ENCODE measurements at regions not wholly inside any gene's neighbourhood (a gene's known extent, or its start where the extent isn't known, plus 50 kb on each side); places are given as distances from the start of the nearest gene placed in this dataset.

DNA sequence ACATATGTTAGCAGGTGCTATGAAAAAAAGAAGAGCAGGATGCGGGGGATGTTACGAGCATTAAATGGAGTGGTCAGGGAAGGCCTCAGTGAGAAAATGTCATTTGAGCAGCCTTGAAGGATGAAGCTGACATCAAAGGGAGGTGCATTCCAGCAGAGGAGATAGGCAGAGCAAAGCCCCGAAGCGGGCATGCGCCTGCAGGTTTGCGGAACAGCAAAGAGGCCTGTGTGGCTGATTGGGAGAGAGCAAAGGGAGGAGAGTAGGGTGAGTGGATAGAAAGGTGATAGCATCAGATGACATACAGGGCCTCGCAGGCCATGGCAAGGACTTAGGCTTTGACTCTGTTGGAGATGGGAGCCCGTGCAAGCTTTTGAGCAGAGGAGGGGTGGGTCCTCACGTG, 95.4 kb upstream of the GPR50 start:
- H2BK15ac ChIP-seq (ENCODE audit: low read depth, low read length): no peak overlapping the region
- DNase-seq: no peak

More for the DNA sequence above, 95.4 kb upstream of the GPR50 start:
- Mint-ChIP-seq H3K36me3 (ENCODE audit: insufficient read depth in 1 of 3, low read depth in 3 of 3) (no peaks in the 10 kb centered on the region; a peak in 2 of 7 replicates), H3K4me1 (peaks cover 4 to 12% of the 10 kb centered on the region in 2 experiments; a peak in 3 of 4 replicates), H3K27me3 (ENCODE audit: low read depth) (peaks cover 38% of the 10 kb centered on the region), H3K9me3 (peaks cover 51 to 57% of the 10 kb centered on the region in 2 experiments), H3K4me3 (no peak overlapping the region), H3K27ac (no peak overlapping the region)
- WGBS (ENCODE audit: extremely low coverage, insufficient read length, low lambda C conversion rate): no CpG with 5 or more reads among the region's 9 CpGs
- Histone ChIP-seq H3K9me3 (ENCODE audit: control insufficient read depth, low read depth, low read length) (no peaks in the 10 kb centered on the region), H3K27me3 (ENCODE audit: insufficient read depth, low read length) (no peaks in the 10 kb centered on the region; the same call in 1 of the 2 replicates), H3K14ac (ENCODE audit: insufficient read depth, low read length) (no peak overlapping the region), H3K18ac (ENCODE audit: insufficient read length, low read depth, low read length) (no peak overlapping the region), H3K79me2 (ENCODE audit: insufficient read depth, low read length) (no peaks in the 10 kb centered on the region), H4K91ac (ENCODE audit: insufficient read length, low read depth, low read length) (no peak overlapping the region), H3K4ac (ENCODE audit: low read depth, low read length) (no peak overlapping the region), H4K8ac (replicated peaks; ENCODE audit: insufficient read length, low read depth, low read length) (no peak overlapping the region), H4K20me1 (ENCODE audit: control insufficient read depth, insufficient read depth, insufficient read length) (no peaks in the 10 kb centered on the region), H3K9ac (ENCODE audit: extremely low read depth, insufficient read length, low read length) (no peak overlapping the region), H3K23me2 (ENCODE audit: insufficient read length, low read depth, low read length, poor library complexity, severe bottlenecking) (no peaks in the 10 kb centered on the region), H3K4me2 (ENCODE audit: insufficient read depth, insufficient read length, low read length) (no peak overlapping the region), H2BK5ac (ENCODE audit: insufficient read length, low read length) (no peak overlapping the region), H2AFZ (ENCODE audit: low read length) (no peak overlapping the region), H2BK20ac (ENCODE audit: low read depth, low read length, poor library complexity, severe bottlenecking) (no peak overlapping the region), H3K79me1 (ENCODE audit: insufficient read depth, low read depth, low read length, poor library complexity, severe bottlenecking) (no peaks in the 10 kb centered on the region), H3K27ac (ENCODE audit: insufficient read length, low read depth, low read length) (no peak overlapping the region), H2BK12ac (ENCODE audit: insufficient read length, low read depth, low read length) (no peak overlapping the region), H4K5ac (ENCODE audit: insufficient read length, low read depth, low read length) (no peak overlapping the region), H3K23ac (ENCODE audit: insufficient read length, low read depth, low read length) (no peak overlapping the region), H3T11ph (ENCODE audit: low read length) (no peak overlapping the region), H2AK5ac (ENCODE audit: insufficient read length, low read length) (no peak overlapping the region), H3K56ac (ENCODE audit: insufficient read length, low read depth, low read length) (no peak overlapping the region), H3K4me1 (ENCODE audit: insufficient read depth, low read length) (no peaks in the 10 kb centered on the region), H2BK120ac (ENCODE audit: low read depth, low read length, poor library complexity, severe bottlenecking) (no peak overlapping the region)
- TF ChIP-seq, protein P1, sequence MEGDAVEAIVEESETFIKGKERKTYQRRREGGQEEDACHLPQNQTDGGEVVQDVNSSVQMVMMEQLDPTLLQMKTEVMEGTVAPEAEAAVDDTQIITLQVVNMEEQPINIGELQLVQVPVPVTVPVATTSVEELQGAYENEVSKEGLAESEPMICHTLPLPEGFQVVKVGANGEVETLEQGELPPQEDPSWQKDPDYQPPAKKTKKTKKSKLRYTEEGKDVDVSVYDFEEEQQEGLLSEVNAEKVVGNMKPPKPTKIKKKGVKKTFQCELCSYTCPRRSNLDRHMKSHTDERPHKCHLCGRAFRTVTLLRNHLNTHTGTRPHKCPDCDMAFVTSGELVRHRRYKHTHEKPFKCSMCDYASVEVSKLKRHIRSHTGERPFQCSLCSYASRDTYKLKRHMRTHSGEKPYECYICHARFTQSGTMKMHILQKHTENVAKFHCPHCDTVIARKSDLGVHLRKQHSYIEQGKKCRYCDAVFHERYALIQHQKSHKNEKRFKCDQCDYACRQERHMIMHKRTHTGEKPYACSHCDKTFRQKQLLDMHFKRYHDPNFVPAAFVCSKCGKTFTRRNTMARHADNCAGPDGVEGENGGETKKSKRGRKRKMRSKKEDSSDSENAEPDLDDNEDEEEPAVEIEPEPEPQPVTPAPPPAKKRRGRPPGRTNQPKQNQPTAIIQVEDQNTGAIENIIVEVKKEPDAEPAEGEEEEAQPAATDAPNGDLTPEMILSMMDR (conservative IDR thresholded peaks at IDR 0.05): no peak

Data from H9 (cell line).